ENCODE measurements at regions not wholly inside any gene's neighbourhood (a gene's known extent, or its start where the extent isn't known, plus 50 kb on each side); places are given as distances from the start of the nearest gene placed in this dataset.

DNA sequence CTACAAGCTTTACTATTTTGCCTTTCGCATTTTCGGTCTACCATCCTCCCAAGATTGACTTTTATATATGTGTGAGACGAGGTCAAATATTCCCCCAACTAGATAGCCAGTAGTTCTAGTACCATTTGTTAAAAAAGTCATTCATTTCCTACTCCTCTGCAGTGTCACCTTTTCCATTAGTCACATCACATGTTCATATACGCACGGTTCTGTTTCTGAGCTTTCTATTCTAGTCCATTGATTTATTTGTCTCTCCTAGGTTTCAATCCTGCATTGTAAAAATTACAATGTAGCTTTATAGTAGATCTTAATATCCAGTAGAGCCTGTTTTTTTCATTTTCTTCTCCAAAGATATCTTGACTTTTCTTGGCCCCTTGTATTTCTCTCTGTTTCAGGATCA lies 528.7 kb upstream of the TRPC7 start:
- Histone ChIP-seq H3K27me3 (ENCODE audit: control insufficient read depth, insufficient read depth, low read length) (no peaks in the 10 kb centered on the region), H3K4me3 (ENCODE audit: low read depth, low read length) (no peak overlapping the region), H3K36me3 (ENCODE audit: control insufficient read depth, insufficient read depth, low read length) (no peaks in the 10 kb centered on the region)
- TF ChIP-seq, protein P1, sequence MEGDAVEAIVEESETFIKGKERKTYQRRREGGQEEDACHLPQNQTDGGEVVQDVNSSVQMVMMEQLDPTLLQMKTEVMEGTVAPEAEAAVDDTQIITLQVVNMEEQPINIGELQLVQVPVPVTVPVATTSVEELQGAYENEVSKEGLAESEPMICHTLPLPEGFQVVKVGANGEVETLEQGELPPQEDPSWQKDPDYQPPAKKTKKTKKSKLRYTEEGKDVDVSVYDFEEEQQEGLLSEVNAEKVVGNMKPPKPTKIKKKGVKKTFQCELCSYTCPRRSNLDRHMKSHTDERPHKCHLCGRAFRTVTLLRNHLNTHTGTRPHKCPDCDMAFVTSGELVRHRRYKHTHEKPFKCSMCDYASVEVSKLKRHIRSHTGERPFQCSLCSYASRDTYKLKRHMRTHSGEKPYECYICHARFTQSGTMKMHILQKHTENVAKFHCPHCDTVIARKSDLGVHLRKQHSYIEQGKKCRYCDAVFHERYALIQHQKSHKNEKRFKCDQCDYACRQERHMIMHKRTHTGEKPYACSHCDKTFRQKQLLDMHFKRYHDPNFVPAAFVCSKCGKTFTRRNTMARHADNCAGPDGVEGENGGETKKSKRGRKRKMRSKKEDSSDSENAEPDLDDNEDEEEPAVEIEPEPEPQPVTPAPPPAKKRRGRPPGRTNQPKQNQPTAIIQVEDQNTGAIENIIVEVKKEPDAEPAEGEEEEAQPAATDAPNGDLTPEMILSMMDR (IDR thresholded peaks at IDR 0.05; ENCODE audit: insufficient read depth, low read length, poor library complexity, severe bottlenecking) = no peak
- no peak for DNase-seq (ENCODE audit: low read depth)

DNA sequence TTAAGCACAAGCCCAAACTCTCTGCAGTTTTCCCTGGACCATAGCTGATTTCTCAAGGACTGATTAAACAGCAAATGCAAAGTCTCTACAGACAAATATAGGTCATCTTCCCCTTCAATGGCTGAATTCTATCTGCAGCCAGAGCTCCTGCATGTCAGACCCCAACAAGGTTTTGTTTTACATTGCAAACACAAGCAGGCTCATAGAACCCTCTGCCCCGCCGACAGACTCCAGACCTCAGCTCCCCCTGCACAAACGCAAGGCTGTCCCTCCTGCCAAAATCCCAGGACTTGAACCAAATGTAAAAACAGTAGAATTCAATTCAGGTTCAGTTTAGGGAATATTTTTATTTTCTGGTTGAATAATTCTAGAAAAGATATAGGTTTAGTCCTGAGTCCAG lies 526.7 kb upstream of the TRPC7 start:
- no peak overlapping the region for H3K4me3 ChIP-seq (ENCODE audit: low read depth, low read length)
- H3K27me3 ChIP-seq (ENCODE audit: control insufficient read depth, insufficient read depth, low read length) = peaks cover 2% of the 10 kb centered on the region
- no peaks in the 10 kb centered on the region for H3K36me3 ChIP-seq (ENCODE audit: control insufficient read depth, insufficient read depth, low read length)
- TF ChIP-seq, protein P1 (IDR thresholded peaks at IDR 0.05; ENCODE audit: insufficient read depth, low read length, poor library complexity, severe bottlenecking) = no peak
- DNase-seq (ENCODE audit: low read depth) = no peak

DNA sequence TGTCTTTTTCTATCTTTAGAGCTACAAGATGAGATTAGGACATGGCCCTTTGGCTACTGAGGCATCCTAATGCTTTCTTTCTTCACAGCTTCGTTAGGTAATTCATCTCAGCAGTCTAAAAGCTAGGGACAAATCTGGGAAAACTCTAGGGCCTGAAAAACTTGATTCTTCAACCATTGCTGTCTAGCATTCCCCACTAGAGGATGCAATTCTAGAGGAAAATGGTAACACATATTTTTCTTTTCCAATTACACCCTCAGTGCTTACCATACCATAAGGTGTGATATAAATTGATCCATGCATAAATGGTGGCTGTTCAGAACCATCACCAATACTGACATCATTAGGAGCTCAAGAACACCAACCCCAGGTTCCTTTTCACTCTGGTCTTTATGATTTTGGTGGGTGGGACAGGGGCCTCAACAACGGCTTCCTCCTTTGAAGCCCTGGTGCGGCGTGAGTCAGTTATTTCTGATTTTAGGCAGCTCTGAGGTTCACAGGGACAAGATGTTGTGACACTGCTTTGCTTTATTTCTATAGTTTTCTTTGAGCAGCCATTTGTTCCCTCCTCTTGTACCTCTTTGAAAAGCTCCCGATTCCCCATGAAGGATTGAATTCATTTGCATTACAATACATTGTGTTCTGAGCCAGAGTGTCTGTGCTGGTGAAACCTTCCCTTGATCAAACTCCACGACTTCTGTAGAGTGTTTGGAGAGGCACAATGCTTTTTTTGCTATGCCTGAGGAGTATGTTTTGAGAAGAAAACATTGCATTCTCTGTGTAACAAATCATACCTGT lies 526.0 kb upstream of the TRPC7 start:
- TF ChIP-seq, protein P1 (IDR thresholded peaks at IDR 0.05; ENCODE audit: insufficient read depth, low read length, poor library complexity, severe bottlenecking) = peak; percentile 7
- H3K4me3 ChIP-seq (ENCODE audit: low read depth, low read length) = no peak overlapping the region
- DNase-seq (ENCODE audit: low read depth) = no peak
- H3K27me3 ChIP-seq (ENCODE audit: control insufficient read depth, insufficient read depth, low read length) = peaks cover 2% of the 10 kb centered on the region
- H3K36me3 ChIP-seq (ENCODE audit: control insufficient read depth, insufficient read depth, low read length) = no peaks in the 10 kb centered on the region

DNA sequence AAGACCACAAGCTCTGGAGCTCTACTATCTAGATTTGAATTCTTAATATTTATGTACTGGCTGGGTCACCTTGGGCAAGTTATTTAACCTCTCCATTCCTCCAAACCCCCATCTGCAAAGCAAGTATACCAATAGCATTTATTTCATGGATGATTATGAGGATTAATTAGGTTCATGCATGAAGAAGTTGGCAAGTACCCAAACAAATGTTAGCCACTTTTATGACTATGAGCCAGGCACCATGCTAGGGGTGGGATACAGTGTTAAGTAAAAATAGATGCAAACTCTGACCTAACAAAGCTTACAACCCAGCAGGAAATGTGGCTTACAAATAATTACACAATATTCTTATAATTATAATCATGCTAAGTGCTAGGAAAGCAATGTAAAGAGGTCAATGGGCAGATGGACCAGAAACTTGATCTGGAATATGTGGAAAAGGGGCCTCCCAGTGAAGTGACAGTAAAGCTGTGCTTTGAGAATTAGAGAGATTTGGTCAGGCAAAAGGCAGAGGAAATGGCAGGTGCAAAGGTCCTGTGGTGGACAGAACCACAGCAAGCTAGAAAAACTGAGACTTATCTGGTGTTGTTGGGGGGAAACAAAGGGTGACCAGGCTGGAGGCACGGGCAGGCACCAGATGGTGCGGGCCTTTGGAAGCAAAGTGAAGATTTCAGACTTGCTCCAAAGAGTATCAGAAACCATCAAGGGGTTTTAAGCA lies 525.2 kb upstream of the TRPC7 start:
- no peak for DNase-seq (ENCODE audit: low read depth)
- peaks cover 2% of the 10 kb centered on the region for H3K27me3 ChIP-seq (ENCODE audit: control insufficient read depth, insufficient read depth, low read length)

DNA sequence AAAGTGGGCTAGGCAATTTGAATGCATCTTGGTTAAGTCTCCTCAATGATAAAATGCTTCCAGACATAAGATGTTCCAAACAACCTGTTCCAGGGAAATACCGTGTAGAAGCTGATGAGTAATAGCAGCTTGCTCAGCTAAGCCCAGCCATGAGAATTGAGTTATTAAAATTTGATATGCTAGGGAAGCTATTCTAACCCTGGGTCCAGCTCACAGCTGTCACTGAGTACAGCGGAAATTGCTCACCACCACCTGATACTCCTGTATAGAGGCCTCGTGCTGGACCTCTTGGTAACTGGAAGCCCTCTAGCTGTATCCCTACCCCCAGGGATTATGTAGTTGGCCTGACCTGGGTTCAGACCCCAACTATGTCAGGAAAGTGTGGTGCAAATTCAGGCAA lies 521.3 kb upstream of the TRPC7 start:
- H3K36me3 ChIP-seq (ENCODE audit: control insufficient read depth, insufficient read depth, low read length) = no peaks in the 10 kb centered on the region
- peaks cover 5% of the 10 kb centered on the region for H3K27me3 ChIP-seq (ENCODE audit: control insufficient read depth, insufficient read depth, low read length)
- DNase-seq (ENCODE audit: low read depth) = no peak
- no peak overlapping the region for H3K4me3 ChIP-seq (ENCODE audit: low read depth, low read length)
- TF ChIP-seq, protein P1 (IDR thresholded peaks at IDR 0.05; ENCODE audit: insufficient read depth, low read length, poor library complexity, severe bottlenecking) = no peak

More for the DNA sequence above, 525.2 kb upstream of the TRPC7 start:
- Histone ChIP-seq H3K36me3 (ENCODE audit: control insufficient read depth, insufficient read depth, low read length) (no peaks in the 10 kb centered on the region), H3K4me3 (ENCODE audit: low read depth, low read length) (no peak overlapping the region)
- TF ChIP-seq, protein P1 (IDR thresholded peaks at IDR 0.05; ENCODE audit: insufficient read depth, low read length, poor library complexity, severe bottlenecking) = no peak
